Spleen (tissue), 11 donors: ENCODE measurements at regions not wholly inside any gene's neighbourhood (a gene's known extent, or its start where the extent isn't known, plus 50 kb on each side); places are given as distances from the start of the nearest gene placed in this dataset.

Experiments
- DNase-seq: peaks from one replicate; pipeline ENCODE4 v3.0.0-alpha.2; 2020
- H3K27ac ChIP-seq, 8 donors: fragments of 200-600 bp; sonication (generic) in 7 of 8; 1 replicate in 4 of 8; 2 replicates in 4 of 8; pipeline versions ENCODE4 v1.5.0 to v1.8.0; 2016 to 2021; ENCODE audit warnings: inconsistent platforms in 4 of 8, mild to moderate bottlenecking in 4 of 8, moderate library complexity in 1 of 8
- H3K27me3 ChIP-seq, 7 donors: fragments of 200-600 bp; sonication (generic) in 6 of 7; replicated peaks in 1 of 7; 1 replicate in 4 of 7; 2 replicates in 3 of 7; pipeline versions ENCODE4 v1.5.0 to v1.8.0; 2016 to 2021; ENCODE audit warnings: inconsistent platforms in 3 of 7, mild to moderate bottlenecking in 1 of 7
- H3K36me3 ChIP-seq, 6 donors: fragments of 200-600 bp; sonication (generic) in 5 of 6; 1 replicate in 4 of 6; 2 replicates in 2 of 6; pipeline versions ENCODE4 v1.5.0 to v1.8.0; 2016 to 2021; ENCODE audit warnings: inconsistent platforms in 2 of 6
- H3K4me1 ChIP-seq, 6 donors: fragments of 200-600 bp; sonication (generic) in 5 of 6; 1 replicate in 3 of 6; 2 replicates in 3 of 6; pipeline versions ENCODE4 v1.5.0 to v1.8.0; 2016 to 2021; ENCODE audit warnings: inconsistent platforms in 3 of 6
- H3K4me3 ChIP-seq, 8 donors: fragments of 200-600 bp; sonication (generic) in 7 of 8; 1 replicate in 4 of 8; 2 replicates in 4 of 8; pipeline versions ENCODE4 v1.5.0 to v1.8.0; 2016 to 2021; ENCODE audit warnings: inconsistent platforms in 4 of 8, mild to moderate bottlenecking in 4 of 8, moderate library complexity in 2 of 8
- H3K9me3 ChIP-seq, 8 donors: fragments of 200-600 bp; sonication (generic) in 7 of 8; 1 replicate in 4 of 8; 2 replicates in 4 of 8; pipeline versions ENCODE4 v1.5.0 to v1.8.0; 2016 to 2021; ENCODE audit warnings: inconsistent platforms in 4 of 8
- CTCF ChIP-seq, 11 experiments: fragments of 200-600 bp in 7 of 11; fragments of 450-650 bp in 4 of 11; sonication (generic) in 4 of 11; IDR thresholded peaks in 8 of 11; conservative IDR thresholded peaks in 3 of 11; 1 replicate in 7 of 11; 2 replicates in 4 of 11; pipeline versions ENCODE4 v1.4.0 to v1.8.0; 2016 to 2021; ENCODE audit warnings: antibody characterized with exemption in 11 of 11, inconsistent platforms in 4 of 11, mild to moderate bottlenecking in 1 of 11
- POLR2A ChIP-seq, 3 donors: fragments of 450-650 bp; IDR thresholded peaks; one replicate each; pipeline ENCODE4 v1.5.1; 2017; ENCODE audit warnings: antibody characterized with exemption in 3 of 3, mild to moderate bottlenecking in 1 of 3
- POLR2AphosphoS5 ChIP-seq, 3 donors: sonication (generic); formaldehyde crosslinking; IDR thresholded peaks; one replicate each; pipeline ENCODE4 v1.5.1; 2017; ENCODE audit warnings: antibody characterized with exemption in 3 of 3
- WGBS, 5 donors: extraction: QIAGEN DNeasy Blood & Tissue Kit in 3 of 5; methylation state at CpG; one replicate each; pipeline versions ENCODE4 v1.1.5 to v1.1.7; 2013 to 2018; 5-methylcytosine and 5-hydroxymethylcytosine counted together
- intact Hi-C: fragments of 100-400 bp; cut with DNase I; formaldehyde crosslinking; loops from one replicate; pipeline ENCODE4 v1.15.0; 2023; ENCODE audit warnings: low total_unique reads
- donor health status: healthy with polysubstance abuse.
- donor health status: DM: no; HTN: no; CAD: no; lungs with moderate emphysema.
- donor health status: DM: no; HTN: no; CAD: no.
- donor health status: Bipolar disorder and iron deficiency.
- donor health status: healthy.
- donor health status: DM: no; HTN: no; CAD: no.
- donor health status: DM: yes; HTN: yes; CAD: no.

- H3K36me3 ChIP-seq, result no peaks in the 10 kb centered on the region
- intact Hi-C loops, result no loop called here
- no peak overlapping the region for H3K4me3 ChIP-seq
- 80 to 93% (median 89%) methylated on average over 3 of the region's 3 CpGs for WGBS, 5 donors
- DNase-seq, result no peak
- TF ChIP-seq POLR2AphosphoS5 (IDR thresholded peaks at IDR 0.05), result no peak
- TF ChIP-seq CTCF (IDR thresholded peaks at IDR 0.05 in 8 of 11, conservative IDR thresholded peaks at IDR 0.05 in 3 of 11), result no peak
- TF ChIP-seq POLR2A (IDR thresholded peaks at IDR 0.05), result no peak
- H3K9me3 ChIP-seq, result no peaks in the 10 kb centered on the region
- H3K27ac ChIP-seq, result no peak overlapping the region
- no peaks in the 10 kb centered on the region for H3K4me1 ChIP-seq
- no peaks in the 10 kb centered on the region for H3K27me3 ChIP-seq
Observed at GRCh38 chr2:60067006-60067405, 486.4 kb downstream of the BCL11A start.

GRCh38 chr2:60066096-60066839 is 487.2 kb downstream of the BCL11A start:
- intact Hi-C loops, result no loop called here
- Histone ChIP-seq H3K4me3 (no peak overlapping the region), H3K27ac (no peak overlapping the region), H3K9me3 (no peaks in the 10 kb centered on the region), H3K27me3 (no peaks in the 10 kb centered on the region), H3K36me3 (no peaks in the 10 kb centered on the region), H3K4me1 (no peaks in the 10 kb centered on the region)
- no peak for DNase-seq
- no peak for TF ChIP-seq POLR2A (IDR thresholded peaks at IDR 0.05)
- TF ChIP-seq POLR2AphosphoS5 (IDR thresholded peaks at IDR 0.05), result no peak
- TF ChIP-seq CTCF (IDR thresholded peaks at IDR 0.05 in 8 of 11, conservative IDR thresholded peaks at IDR 0.05 in 3 of 11), result no peak
- WGBS, 5 donors, result 92 to 98% (median 94%) methylated on average over 6 of the region's 6 CpGs

DNA sequence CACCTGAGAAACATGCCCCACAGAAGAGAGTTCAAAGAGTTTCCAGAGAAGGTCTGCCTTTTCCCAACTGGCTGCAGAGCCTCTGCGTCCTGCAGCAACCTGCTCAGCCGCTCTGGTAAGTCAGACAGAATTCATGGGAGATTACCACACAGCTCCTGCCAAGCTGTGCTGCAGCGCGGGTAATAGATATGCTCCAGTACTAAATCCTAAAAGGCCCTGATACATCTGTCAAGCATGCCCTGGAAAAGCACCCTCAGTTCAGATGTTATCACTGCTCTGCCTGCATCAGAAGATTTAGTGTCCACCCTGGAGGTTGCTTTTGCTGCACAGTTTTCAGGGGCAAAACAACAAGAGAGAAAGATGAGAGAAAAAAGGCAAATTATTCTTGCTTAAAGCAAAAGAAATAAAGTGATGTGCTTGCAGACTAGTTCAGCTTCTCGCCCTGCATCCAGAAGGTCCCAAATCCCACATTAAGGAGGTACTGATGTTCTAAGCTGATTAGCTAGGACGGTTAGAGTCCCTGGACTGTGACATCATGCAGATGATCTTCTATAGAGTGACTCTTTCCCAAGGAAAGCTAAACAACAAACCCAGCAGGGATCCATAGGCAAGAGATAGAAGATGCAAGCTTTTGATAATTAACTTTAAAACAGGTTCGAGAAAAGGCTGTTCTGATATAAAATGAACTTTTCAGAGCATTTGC is 488.6 kb downstream of the BCL11A start:
- no peak overlapping the region for H3K27ac ChIP-seq
- DNase-seq, result no peak
- intact Hi-C loops, result no loop called here
- no peaks in the 10 kb centered on the region for H3K9me3 ChIP-seq
- no peak overlapping the region for H3K4me3 ChIP-seq
- 60 to 82% (median 71%) methylated on average over 6 to 7 of the region's 7 CpGs for WGBS, 5 donors
- TF ChIP-seq CTCF (IDR thresholded peaks at IDR 0.05 in 8 of 11, conservative IDR thresholded peaks at IDR 0.05 in 3 of 11) (no peak), POLR2AphosphoS5 (IDR thresholded peaks at IDR 0.05) (no peak), POLR2A (IDR thresholded peaks at IDR 0.05) (no peak)
- no peaks in the 10 kb centered on the region for H3K27me3 ChIP-seq
- H3K4me1 ChIP-seq, result no peaks in the 10 kb centered on the region
- no peaks in the 10 kb centered on the region for H3K36me3 ChIP-seq

DNA sequence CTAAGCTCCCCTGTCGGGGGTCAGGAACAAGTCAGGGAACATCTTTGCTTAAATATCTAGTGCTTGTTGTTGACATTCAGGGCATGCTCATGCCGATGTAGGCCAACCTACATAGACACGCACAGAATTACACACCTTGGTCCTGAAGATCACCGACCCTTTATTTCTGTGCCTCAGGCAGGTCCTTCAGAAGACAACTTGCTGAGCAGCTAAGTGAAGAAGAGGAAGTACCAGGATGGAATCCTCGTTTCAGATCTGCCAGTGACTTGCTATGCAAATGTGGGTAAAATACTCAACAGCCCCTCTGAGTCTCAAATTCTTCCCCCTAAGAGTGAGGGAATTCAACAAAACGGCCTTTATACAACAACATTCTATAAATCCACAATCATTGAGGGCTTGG is 494.7 kb downstream of the BCL11A start:
- no peaks in the 10 kb centered on the region for H3K27me3 ChIP-seq
- no peaks in the 10 kb centered on the region for H3K36me3 ChIP-seq
- peaks cover 0 to 9% (median 0%) of the 10 kb centered on the region in 6 donors for H3K4me1 ChIP-seq
- DNase-seq, result no peak
- no peaks in the 10 kb centered on the region for H3K9me3 ChIP-seq
- 59 to 71% (median 61%) methylated on average over 6 of the region's 6 CpGs for WGBS, 5 donors
- H3K27ac ChIP-seq, result no peak overlapping the region
- H3K4me3 ChIP-seq, result no peak overlapping the region
- TF ChIP-seq POLR2AphosphoS5 (IDR thresholded peaks at IDR 0.05) (no peak), POLR2A (IDR thresholded peaks at IDR 0.05) (no peak), CTCF (IDR thresholded peaks at IDR 0.05 in 8 of 11, conservative IDR thresholded peaks at IDR 0.05 in 3 of 11) (no peak)
- intact Hi-C loops, result no loop called here
